GM18907 (cell line): ENCODE measurements at regions not wholly inside any gene's neighbourhood (a gene's known extent, or its start where the extent isn't known, plus 50 kb on each side); places are given as distances from the start of the nearest gene placed in this dataset.
"Not testable (repeated sequence)": the region's sequence is repeated elsewhere in the genome, so short reads cannot be mapped to it uniquely, and the experiment has no call there.

Experiments
- ATAC-seq: cut with Tn5 transposase; IDR thresholded peaks from one replicate; pipeline ENCODE4 v1.9.1; 2021; ENCODE audit warnings: mild to moderate bottlenecking, moderate library complexity; ENCODE audit not compliant: unreplicated experiment

DNA sequence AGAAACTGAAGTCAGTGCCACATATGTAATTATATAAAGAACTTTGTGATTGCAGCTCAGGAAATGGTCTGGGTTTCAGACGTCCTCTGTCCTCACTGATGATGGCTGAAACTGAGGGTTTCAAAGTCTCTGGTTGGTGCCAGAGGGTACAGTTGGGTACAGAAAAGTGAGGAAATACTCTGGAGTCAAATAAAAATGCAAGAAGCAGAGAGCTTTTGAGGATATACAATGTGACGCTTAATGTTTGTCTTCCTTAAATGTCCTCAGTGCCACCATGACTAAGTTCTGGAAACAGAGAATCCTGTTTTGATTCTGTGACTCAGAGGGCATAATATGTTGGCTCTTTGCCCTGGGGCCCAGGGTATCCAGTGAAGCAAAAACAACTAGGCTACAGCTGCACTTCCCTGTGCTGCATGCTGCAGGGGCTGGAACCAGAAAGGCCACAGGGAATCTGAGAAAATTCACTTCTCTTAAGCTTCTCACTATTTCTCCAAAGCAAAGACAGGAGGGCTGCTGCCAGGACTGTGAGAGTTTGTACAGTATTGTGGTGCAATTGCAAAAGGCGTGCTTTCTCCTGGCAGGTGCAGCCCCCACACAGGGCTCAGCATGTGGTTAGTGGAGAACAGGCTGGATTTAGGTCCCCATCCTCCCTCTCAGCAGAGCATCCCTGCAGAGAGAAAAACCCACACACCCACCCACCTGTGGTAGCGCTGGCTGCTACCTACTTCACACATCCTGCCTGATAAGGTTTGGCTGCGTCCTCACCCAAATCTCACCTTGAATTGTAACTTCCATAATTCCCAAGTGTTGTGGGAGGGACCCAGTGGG, 169.5 kb upstream of the SVIL start:
- ATAC-seq = peak; percentile 44

- no peak for ATAC-seq
Measured at GRCh38 chr10:29802171-29802570, 167.4 kb upstream of the SVIL start.

DNA sequence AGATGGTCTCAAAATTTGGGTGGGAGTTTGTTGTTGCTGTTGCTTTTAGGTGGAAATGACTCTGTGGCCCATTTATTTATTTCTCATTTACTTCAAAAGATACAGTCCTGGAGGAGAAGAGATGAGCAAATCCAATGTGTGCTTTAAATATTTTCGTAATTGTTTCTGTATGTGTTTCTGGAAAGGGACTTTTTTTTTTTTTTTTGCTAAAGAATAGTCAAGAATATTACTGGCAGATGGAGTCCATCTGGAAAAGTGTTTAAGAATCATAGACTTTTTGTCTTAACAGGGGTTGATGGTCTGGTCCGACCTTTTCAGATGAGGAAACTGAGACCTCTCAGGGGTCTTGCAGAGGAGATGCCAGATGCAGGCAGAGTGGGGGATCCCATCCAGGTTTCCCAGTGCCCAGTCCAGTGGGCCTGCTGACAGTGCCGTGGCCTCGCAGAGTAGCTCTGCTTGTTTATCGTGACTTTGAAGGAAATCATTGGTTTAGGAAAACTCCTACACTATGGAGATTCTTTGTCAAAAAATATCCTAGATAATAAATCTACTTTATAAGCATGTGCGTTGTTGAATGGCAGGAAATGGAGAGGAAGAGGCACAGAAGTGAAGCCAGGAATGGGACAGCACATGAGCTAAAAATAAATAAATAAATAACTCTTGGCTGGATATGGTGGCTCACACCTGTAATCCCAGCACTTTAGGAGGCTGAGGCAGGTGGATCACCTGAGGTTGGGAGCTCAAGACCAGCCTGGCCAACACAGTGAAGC, 164.3 kb upstream of the SVIL start:
- ATAC-seq = no peak

GRCh38 chr10:29797616-29798015, 162.8 kb upstream of the SVIL start:
- no peak for ATAC-seq

DNA sequence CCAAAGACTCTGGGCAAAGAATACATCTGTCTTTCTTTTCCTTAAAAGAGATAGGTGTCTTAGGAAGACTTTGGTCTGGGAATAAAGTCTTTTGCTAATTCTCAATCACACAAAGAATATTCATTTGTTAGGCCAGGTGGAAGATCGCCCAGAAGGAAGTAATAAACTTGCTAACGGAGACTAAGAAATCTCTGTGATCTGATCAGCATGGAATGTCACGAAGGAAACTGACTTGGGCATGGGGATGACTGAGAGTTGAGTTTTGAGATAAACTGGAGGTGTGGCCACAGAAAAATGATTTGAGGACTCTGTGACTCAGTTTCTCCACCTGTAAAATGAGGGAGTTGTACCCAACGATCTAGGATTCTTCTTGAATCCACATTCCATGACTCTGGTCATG, 161.1 kb upstream of the SVIL start:
- no peak for ATAC-seq

- no peak for ATAC-seq
Measured at GRCh38 chr10:29794776-29795611, 160.2 kb upstream of the SVIL start.

- no peak for ATAC-seq
Measured at GRCh38 chr10:29791773-29792172, 157.0 kb upstream of the SVIL start.

GRCh38 chr10:29790207-29790606, 155.4 kb upstream of the SVIL start:
- no peak for ATAC-seq

- no peak for ATAC-seq
Measured at GRCh38 chr10:29788113-29788512, 153.3 kb upstream of the SVIL start.

GRCh38 chr10:29785701-29786100, 150.9 kb upstream of the SVIL start:
- no peak for ATAC-seq

- no peak for ATAC-seq
Measured at GRCh38 chr10:29784175-29784773, 149.5 kb upstream of the SVIL start.

DNA sequence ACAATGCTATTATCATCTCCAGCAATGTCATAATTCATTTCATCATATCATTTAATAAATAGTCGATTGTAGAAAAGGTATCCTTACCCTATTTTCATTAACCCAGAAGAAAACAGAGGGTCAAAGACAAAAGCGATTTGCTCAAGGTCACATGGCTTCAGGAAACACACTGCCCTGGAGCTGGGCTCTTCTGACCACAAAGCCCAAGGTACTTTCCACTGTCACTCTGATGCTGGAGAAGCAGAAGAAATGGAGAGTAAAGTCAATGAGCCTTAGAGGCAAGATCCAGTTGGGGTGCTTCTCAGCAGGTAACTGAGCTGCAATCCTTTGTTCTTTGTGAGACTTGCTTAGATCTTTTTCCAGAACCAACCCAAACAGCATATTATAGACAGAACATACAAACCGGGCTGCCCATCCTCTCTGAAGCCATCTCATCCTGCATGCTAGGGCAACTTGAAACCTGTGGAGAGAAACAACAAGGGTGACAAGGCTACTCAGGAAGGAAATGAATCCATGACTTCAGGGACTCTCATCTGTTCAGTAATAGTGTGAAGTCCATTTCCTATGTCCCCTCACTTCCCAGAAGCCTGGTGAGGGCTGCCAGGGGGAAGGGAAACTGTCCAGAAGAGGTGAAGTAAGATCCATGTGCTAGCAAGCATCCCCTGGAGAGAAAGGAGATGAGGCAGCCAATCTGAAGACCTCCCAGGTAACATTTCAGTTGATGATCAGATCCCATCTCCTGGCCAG, 148.6 kb upstream of the SVIL start:
- peak; percentile 64 for ATAC-seq

- no peak for ATAC-seq
Measured at GRCh38 chr10:29780639-29781038, 145.9 kb upstream of the SVIL start.

- ATAC-seq = no peak
Measured at GRCh38 chr10:29780096-29780495, 145.3 kb upstream of the SVIL start.

DNA sequence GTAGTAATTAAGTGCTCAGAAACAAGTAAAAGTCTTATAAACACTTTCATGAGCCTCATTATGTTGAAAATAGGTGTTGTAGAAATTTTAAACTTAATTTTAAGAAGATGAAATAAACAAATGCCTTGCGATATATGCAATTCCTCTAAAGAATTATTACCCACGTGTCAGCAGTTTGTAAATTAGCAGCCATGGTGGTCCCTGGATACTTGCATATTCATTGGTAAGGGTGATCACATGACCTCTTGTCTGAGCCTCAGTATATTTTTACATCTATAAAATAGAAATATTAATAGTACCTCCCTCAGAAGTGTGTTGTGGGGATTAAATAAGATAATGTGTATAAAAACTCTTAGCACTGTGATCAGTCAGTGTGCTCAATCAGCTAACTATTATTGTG, 141.5 kb upstream of the SVIL start:
- ATAC-seq = no peak

- no peak for ATAC-seq
Measured at GRCh38 chr10:29774475-29774874, 139.7 kb upstream of the SVIL start.

DNA sequence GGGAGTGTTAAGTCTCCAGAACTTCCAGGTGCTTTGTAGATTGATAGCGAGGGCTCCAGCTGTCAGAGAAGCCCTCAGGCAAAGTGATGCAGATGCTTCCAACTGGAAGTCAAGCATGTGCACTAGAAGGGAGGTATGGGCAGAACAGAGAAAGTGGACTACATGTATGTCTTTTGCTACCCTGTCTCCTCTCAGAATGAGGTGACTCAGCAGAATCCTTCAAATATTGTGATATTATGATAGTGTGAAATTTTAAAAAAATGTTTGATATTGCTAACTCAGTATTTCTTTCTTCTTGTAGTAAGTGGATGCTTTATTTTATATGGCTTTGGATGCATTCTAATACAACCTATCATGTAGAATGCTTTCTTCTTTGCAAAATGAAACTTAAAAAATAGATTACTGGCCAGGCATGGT, 138.9 kb upstream of the SVIL start:
- ATAC-seq = no peak

- peak; percentile 54 for ATAC-seq
Measured at GRCh38 chr10:29772403-29772802, 137.6 kb upstream of the SVIL start.

- ATAC-seq = no peak
Measured at GRCh38 chr10:29771376-29771775, 136.6 kb upstream of the SVIL start.

- ATAC-seq = not testable (repeated sequence)
Measured at GRCh38 chr10:29769277-29769676, 134.5 kb upstream of the SVIL start.
